ENCODE measurements at regions not wholly inside any gene's neighbourhood (a gene's known extent, or its start where the extent isn't known, plus 50 kb on each side); places are given as distances from the start of the nearest gene placed in this dataset.
"Not testable (repeated sequence)": the region's sequence is repeated elsewhere in the genome, so short reads cannot be mapped to it uniquely, and the experiment has no call there.

- not testable (repeated sequence) for TF ChIP-seq POLR2A (IDR thresholded peaks at IDR 0.05)
- TF ChIP-seq, protein P1, sequence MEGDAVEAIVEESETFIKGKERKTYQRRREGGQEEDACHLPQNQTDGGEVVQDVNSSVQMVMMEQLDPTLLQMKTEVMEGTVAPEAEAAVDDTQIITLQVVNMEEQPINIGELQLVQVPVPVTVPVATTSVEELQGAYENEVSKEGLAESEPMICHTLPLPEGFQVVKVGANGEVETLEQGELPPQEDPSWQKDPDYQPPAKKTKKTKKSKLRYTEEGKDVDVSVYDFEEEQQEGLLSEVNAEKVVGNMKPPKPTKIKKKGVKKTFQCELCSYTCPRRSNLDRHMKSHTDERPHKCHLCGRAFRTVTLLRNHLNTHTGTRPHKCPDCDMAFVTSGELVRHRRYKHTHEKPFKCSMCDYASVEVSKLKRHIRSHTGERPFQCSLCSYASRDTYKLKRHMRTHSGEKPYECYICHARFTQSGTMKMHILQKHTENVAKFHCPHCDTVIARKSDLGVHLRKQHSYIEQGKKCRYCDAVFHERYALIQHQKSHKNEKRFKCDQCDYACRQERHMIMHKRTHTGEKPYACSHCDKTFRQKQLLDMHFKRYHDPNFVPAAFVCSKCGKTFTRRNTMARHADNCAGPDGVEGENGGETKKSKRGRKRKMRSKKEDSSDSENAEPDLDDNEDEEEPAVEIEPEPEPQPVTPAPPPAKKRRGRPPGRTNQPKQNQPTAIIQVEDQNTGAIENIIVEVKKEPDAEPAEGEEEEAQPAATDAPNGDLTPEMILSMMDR (IDR thresholded peaks at IDR 0.05): not testable (repeated sequence)
These were observed 61.9 kb upstream of the EEF1E1 start for GRCh38 chr6:8164281-8164680.

Measured in prostate gland (tissue), 2 donors.